G401 (cell line): ENCODE measurements at regions not wholly inside any gene's neighbourhood (a gene's known extent, or its start where the extent isn't known, plus 50 kb on each side); places are given as distances from the start of the nearest gene placed in this dataset.
A peak's percentile ranks its signal among the peaks of the same experiment; 100 is the strongest.

ENCODE experiments used
- DNase-seq: peaks from one replicate; pipeline ENCODE4 v3.0.0-alpha.2; 2015; ENCODE audit warnings: low spot score
- in situ Hi-C: cut with HindIII; loops from 2 replicates; pipeline ENCODE4 v1.10.0; 2016; ENCODE audit warnings: low sequenced_read_pairs, mixed read lengths

- in situ Hi-C loops: no loop called here
- no peak for DNase-seq
Measured at GRCh38 chr3:104604326-104605010, 762.2 kb upstream of the ALCAM start.

DNA sequence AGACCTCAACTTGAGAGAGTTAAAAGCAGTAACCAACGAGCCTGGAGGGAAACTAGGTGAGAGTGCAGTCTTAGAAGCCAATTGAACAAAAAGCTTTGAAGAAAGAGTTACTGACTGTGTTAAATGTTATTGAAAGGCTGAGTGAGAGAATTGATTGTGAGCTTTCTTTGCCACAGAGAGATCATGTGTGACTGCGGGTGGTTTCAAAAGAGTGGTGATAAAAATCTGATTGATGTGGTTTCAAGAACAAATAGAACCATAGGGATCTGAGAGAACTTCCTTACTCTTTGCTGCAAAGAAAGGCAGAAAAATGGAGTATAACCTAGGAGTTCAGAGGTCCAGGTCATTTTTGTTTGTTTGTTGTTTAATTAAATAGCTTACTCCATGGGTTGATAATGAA, 759.9 kb upstream of the ALCAM start:
- no peak for DNase-seq
- in situ Hi-C loops: no loop called here

DNA sequence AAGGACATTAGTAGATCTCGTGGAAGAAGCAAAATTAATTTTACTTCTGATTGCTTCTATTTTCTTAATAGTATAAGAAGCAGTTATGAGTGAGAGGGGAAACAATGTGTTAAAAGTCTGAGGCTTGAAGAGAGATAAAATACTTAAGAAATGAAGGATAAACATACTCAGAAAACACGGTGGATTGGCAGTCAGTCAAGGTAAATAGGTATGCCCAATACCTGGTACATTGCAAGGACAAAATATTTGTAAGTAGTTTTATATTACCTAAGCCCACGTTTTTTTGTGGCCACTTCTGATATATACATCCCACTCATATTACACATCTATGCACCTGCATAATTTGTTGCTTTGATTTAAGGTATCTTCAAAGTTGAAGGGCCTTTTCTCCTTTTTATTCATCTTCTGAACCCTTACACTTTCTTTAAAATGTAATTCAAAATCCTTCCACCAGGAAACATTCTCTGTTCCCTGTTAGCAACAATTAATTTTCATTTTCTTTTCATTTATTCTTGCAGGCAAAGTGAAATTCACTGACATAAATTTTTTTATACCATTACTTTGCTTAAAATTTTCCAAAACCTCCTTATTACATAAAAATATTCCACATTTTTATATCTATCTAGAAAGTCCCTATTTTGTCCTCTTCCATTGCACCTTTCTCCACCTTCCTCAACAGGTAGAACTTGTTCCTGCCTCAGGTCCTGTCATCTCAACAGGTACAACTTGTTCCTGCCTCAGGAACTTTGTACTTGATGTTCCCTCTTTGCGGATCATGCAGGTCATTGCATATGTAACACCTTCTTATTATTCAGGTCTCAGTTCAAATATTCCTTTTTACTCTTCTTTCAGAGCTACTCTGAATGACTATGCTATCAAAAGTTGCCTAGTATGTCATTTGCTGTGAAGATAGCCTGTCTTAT, 755.7 kb upstream of the ALCAM start:
- DNase-seq: no peak
- in situ Hi-C loops: no loop called here

DNA sequence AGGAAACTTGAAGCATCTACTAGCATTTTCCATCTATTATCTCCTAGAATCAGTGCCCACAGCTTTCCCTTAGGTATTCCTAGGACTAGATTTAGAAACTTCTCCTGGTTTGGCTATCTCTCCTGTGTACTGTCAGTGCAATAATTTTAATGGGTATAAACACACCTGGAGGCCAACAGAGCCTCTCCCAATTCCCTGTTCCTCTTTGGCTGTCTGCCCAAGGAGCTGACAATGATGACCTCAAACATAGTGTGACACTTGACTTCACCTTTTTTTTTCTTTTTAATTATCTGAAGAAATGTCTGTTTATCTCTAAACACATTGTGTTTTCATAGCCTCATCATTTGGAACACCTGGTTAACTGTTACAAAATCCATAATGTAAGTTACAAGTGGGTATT, 754.5 kb upstream of the ALCAM start:
- in situ Hi-C loops: no loop called here
- DNase-seq: no peak

DNA sequence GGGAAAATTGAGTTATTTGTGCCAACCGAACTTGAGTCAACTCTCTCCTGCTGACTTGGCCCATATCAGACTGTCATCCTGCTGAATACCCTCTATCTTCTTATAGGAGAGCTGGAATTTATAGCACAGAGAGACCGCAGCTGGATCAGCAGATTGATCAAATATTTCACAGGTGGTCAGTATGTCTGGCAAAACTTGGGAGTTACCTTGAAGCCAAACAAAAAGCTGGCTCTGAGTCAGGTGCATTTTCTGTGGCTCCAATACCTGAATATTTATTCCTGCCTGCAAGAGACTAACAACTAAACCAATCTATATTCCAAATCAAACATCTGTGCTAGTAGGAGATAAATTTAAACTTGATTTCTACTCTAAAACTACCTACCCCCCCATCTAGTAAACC, 752.1 kb upstream of the ALCAM start:
- DNase-seq: no peak
- in situ Hi-C loops: no loop called here

- DNase-seq: peak; percentile 13
- in situ Hi-C loops: no loop called here
Measured at GRCh38 chr3:104628185-104628789, 738.4 kb upstream of the ALCAM start.

DNA sequence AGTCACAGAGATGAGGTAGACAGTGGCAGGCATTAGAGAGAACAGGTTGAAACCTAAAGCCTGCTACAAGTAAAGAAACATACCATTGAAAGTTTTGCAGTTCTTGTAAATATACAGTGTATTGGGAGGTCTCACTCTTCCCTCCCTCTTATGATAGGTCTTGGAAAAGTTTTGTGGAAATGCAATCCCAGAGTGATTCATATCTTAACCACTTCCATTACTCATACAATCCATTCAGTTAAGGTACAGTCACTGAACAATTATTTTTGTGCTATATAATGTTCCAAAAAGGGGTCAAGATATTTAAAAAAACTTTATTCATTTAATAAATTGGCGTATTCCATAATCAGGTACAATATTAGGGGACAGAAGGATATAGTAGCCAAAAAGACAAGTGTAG, 737.7 kb upstream of the ALCAM start:
- in situ Hi-C loops: no loop called here
- no peak for DNase-seq

DNA sequence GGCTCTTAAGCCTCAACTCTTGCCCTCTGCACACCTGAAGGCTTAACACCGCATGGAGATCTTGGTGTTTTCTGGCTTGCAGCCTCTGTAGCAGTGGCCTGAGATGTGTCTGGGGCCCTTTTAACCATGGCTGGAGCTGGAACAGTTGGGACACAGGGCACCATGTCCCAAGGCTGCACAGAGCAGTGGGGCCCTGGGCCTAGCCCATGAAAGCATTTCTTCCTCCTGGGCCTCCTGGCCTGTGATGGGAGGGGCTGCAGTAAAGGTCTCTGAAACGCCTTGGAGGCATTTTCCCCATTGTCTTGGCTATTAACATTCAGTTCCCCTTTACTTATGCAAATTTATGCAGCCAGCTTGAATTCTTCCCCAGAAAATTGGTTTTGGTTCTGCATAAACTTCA, 735.5 kb upstream of the ALCAM start:
- in situ Hi-C loops: no loop called here
- DNase-seq: no peak

DNA sequence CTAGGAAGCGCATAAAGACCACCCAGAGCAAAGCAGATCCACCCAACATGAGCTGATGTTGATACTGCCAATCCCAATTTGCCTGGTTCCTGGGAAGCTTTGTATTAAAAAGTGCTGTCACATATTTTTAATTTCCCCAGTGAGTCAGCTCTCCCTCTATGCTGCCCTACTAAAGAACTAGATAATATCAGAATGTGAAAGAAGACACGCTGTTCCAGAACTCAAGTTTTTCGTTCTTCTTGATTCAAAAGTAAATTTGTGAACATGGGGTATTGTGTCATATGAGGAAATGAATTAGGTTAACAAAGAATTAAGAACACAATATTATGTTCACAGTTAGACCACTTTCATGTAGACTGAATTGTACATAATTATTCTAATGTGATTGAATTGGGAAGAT, 734.2 kb upstream of the ALCAM start:
- DNase-seq: no peak
- in situ Hi-C loops: no loop called here

- in situ Hi-C loops: no loop called here
- no peak for DNase-seq
Measured at GRCh38 chr3:104632947-104633346, 733.8 kb upstream of the ALCAM start.

GRCh38 chr3:104635872-104636580, 730.7 kb upstream of the ALCAM start:
- DNase-seq: no peak
- in situ Hi-C loops: no loop called here

DNA sequence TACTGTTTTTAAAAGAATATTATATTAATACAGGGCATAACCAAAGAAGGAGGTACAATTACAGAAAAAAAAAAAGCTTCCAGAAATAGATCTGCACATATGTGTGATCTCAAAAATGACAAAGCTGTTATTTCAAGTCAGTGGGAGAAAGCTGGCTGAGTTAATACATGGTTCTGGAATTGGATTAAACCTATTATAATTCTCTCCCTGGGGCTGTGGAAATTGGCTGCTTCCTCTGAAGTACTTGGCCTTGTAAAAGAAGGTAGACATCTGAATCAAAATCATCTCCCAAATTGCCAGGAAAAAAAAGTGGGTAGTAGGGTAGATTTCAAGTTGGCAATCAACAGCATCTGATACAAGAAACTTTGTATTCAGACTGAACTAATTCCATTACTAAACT, 723.9 kb upstream of the ALCAM start:
- no peak for DNase-seq
- in situ Hi-C loops: no loop called here

- DNase-seq: no peak
- in situ Hi-C loops: no loop called here
Measured at GRCh38 chr3:104646196-104646595, 720.5 kb upstream of the ALCAM start.

- in situ Hi-C loops: no loop called here
- no peak for DNase-seq
Measured at GRCh38 chr3:104648823-104649222, 717.9 kb upstream of the ALCAM start.

DNA sequence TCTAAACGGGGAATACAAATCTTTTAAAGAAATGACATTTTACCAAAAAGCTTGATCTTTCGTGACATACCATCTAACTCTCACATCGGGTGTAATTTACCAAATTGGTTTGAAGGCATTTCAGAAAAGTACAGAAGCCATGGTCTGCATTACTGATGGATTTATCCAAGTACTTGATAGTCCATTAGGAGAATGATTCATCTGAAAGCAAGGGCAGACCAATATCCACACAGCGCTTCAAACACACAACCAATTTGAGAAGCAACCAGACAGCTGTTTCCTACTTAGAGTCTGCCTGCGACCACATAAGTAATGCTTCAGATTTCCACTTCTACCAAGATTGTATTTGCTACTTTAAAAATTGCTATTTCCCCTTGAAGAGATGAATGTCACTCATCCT, 697.6 kb upstream of the ALCAM start:
- in situ Hi-C loops: no loop called here
- DNase-seq: no peak

DNA sequence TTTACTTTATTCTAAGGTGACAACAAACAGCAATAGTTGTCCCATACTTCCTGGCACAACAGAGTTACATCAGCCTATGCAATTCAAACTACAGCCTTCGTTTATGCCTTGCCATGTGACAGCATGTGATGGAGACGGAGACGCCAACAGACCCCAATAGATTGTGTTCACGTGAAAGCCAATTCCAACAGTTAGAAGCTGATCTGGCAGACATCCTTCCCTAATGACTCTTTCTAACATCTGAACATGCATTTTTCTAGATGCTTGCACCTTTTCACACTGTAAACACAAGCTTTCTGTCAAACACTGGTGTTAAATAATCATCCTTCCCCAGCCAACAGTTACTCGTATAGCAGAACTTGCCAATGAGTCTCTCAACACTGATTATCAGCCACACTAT, 694.4 kb upstream of the ALCAM start:
- no peak for DNase-seq
- in situ Hi-C loops: no loop called here

- in situ Hi-C loops: no loop called here
- DNase-seq: no peak
Measured at GRCh38 chr3:104673981-104674380, 692.7 kb upstream of the ALCAM start.

DNA sequence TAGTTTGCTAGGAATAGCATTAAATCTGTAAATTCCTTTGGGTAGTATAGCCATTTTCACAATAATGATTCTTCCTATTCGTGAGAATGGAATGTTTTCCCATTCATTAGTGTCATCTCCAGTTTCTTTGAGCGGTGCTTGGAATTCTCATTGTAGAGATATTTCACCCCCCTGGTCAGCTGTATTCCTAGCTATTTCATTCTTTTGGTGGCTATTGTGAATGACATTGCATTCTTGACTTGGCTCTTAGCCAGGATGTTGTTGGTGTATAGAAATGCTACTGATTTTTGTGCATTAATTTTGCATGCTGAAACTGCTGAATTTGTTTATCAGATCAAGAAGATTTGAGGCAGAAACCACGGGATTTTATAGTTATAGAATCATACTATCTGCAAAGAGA, 690.5 kb upstream of the ALCAM start:
- in situ Hi-C loops: no loop called here
- DNase-seq: no peak

DNA sequence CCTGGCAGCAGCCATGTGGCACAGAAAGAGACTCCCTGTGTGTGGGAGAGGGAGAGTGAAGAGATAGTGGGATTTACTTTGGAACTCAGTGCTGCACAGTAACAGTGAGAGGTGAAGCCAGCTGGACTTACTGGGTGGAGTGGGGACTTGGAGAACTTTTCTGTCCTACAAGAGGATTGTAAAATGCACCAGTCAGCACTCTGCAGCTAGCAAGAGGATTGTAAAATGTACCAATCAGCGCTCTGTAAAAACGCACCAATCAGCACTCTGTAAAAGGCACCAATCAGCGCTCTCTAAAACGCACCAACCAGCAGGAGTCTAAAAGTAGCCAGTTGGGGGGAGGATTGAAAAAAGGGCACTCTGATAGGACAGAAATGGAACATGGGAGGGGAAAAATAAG, 688.8 kb upstream of the ALCAM start:
- no peak for DNase-seq
- in situ Hi-C loops: no loop called here

DNA sequence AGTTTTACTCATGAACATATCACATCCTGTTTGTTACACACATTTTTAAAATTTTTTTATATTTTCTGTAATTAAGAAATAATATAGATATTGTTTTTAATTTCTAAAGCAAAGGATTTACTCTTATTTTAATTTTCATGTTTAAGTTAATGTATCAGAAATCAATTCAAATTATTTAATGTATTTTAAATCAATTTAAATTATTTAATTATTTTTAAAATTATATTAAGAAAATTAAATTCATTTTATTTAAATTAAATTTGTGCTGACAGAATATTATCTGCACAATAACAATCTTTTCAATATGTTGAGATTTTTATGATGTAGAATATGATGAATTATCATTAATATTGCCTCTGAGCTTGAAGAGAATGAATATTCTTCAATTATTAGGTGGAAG, 681.2 kb upstream of the ALCAM start:
- in situ Hi-C loops: no loop called here
- no peak for DNase-seq
